GM23338 (cell line): ENCODE measurements at regions not wholly inside any gene's neighbourhood (a gene's known extent, or its start where the extent isn't known, plus 50 kb on each side); places are given as distances from the start of the nearest gene placed in this dataset.

Experiments
- ATAC-seq: fragments of 200-7000 bp; cut with Tn5 transposase; 3 replicates; pipeline ENCODE4 v1.9.1; 2020
- DNase-seq: peaks from one replicate; pipeline ENCODE4 v3.0.0-alpha.2; 2015; ENCODE audit warnings: low spot score
- H2AFZ ChIP-seq: fragments of 200-600 bp; sonication (generic); 2 replicates; pipeline ENCODE4 v1.8.0; 2016; ENCODE audit warnings: antibody characterized with exemption, mild to moderate bottlenecking, moderate library complexity
- H3F3A ChIP-seq: fragments of 200-600 bp; sonication (generic); replicated peaks from 2 replicates; pipeline ENCODE4 v1.8.0; 2017; ENCODE audit warnings: antibody characterized with exemption, mixed run types, low read depth
- H3K27ac ChIP-seq: fragments of 200-600 bp; sonication (generic); 2 replicates; pipeline ENCODE4 v1.6.1; 2016; ENCODE audit warnings: low read depth
- H3K27me3 ChIP-seq: fragments of 200-600 bp; sonication (generic); 2 replicates; pipeline ENCODE4 v1.8.0; 2016; ENCODE audit warnings: mild to moderate bottlenecking, mixed run types, moderate library complexity; ENCODE audit not compliant: insufficient read depth
- H3K36me3 ChIP-seq: fragments of 200-600 bp; sonication (generic); 2 replicates; pipeline ENCODE4 v1.8.0; 2016; ENCODE audit warnings: mild to moderate bottlenecking; ENCODE audit not compliant: insufficient read depth
- H3K4me1 ChIP-seq: fragments of 200-600 bp; sonication (generic); 2 replicates; pipeline ENCODE4 v1.8.0; 2016; ENCODE audit warnings: mild to moderate bottlenecking, moderate library complexity; ENCODE audit not compliant: insufficient read depth
- H3K4me2 ChIP-seq: fragments of 200-600 bp; sonication (generic); 2 replicates; pipeline ENCODE4 v1.7.1; 2017; ENCODE audit warnings: mixed run types
- H3K4me3 ChIP-seq: fragments of 200-600 bp; sonication (generic); 2 replicates; pipeline ENCODE4 v1.6.1; 2016; ENCODE audit warnings: mixed run types
- H3K79me2 ChIP-seq: fragments of 200-600 bp; sonication (generic); replicated peaks from 2 replicates; pipeline ENCODE4 v1.8.0; 2017; ENCODE audit warnings: mild to moderate bottlenecking; ENCODE audit not compliant: insufficient read depth
- H3K9me2 ChIP-seq: fragments of 200-600 bp; sonication (generic); 2 replicates; pipeline ENCODE4 v1.8.0; 2017; ENCODE audit not compliant: insufficient read depth
- H4K20me1 ChIP-seq: fragments of 200-600 bp; sonication (generic); replicated peaks from 2 replicates; pipeline ENCODE4 v1.8.0; 2017; ENCODE audit warnings: mild to moderate bottlenecking; ENCODE audit not compliant: insufficient read depth
- H3K27ac Mint-ChIP-seq: 2 replicates; pipeline ENCODE4 v1.8.0; 2020; ENCODE audit warnings: inconsistent platforms, mild to moderate bottlenecking, moderate library complexity, mixed read lengths
- H3K27me3 Mint-ChIP-seq: 3 replicates; pipeline ENCODE4 v1.8.0; 2022; ENCODE audit warnings: low read depth, mild to moderate bottlenecking, moderate library complexity, mixed read lengths, inconsistent platforms; ENCODE audit not compliant: insufficient read depth, poor library complexity
- H3K36me3 Mint-ChIP-seq: 3 replicates; pipeline ENCODE4 v1.8.0; 2021; ENCODE audit warnings: low read depth, mild to moderate bottlenecking, inconsistent platforms, moderate library complexity, mixed read lengths
- H3K4me1 Mint-ChIP-seq: 3 replicates; pipeline ENCODE4 v1.8.0; 2020; ENCODE audit warnings: mild to moderate bottlenecking, inconsistent platforms, mixed read lengths
- H3K4me3 Mint-ChIP-seq: 3 replicates; pipeline ENCODE4 v1.8.0; 2021; ENCODE audit warnings: moderate library complexity, mild to moderate bottlenecking, inconsistent platforms, mixed read lengths
- H3K9me3 Mint-ChIP-seq: 3 replicates; pipeline ENCODE4 v1.8.0; 2020; ENCODE audit warnings: moderate library complexity, mild to moderate bottlenecking, inconsistent platforms, mixed read lengths
- CREB1 ChIP-seq: fragments of 250-450 bp; sonication (Bioruptor Pico); IDR thresholded peaks from 2 replicates; pipeline ENCODE4 v1.5.0; 2020; ENCODE audit warnings: low read depth, mild to moderate bottlenecking, moderate library complexity
- EZH2 ChIP-seq: fragments of 200-600 bp; sonication (generic); IDR thresholded peaks from one replicate; pipeline ENCODE4 v1.8.0; 2017; ENCODE audit warnings: antibody characterized with exemption, mild to moderate bottlenecking, low read depth; ENCODE audit not compliant: unreplicated experiment
- EZH2phosphoT487 ChIP-seq: fragments of 200-600 bp; sonication (generic); IDR thresholded peaks from one replicate; pipeline ENCODE4 v1.8.1; 2018; ENCODE audit warnings: antibody characterized with exemption; ENCODE audit not compliant: unreplicated experiment
- JUNB ChIP-seq: IDR thresholded peaks from one replicate; pipeline ENCODE4 v1.6.1; 2016; ENCODE audit warnings: antibody characterized with exemption; ENCODE audit not compliant: unreplicated experiment
- NANOG ChIP-seq: IDR thresholded peaks from 2 replicates; pipeline ENCODE4 v1.6.1; 2016; ENCODE audit warnings: antibody characterized with exemption, borderline replicate concordance
- POLR2AphosphoS5 ChIP-seq: IDR thresholded peaks from 2 replicates; pipeline ENCODE4 v1.6.1; 2016; ENCODE audit warnings: antibody characterized with exemption, low read depth
- STAT1 ChIP-seq: IDR thresholded peaks from one replicate; pipeline ENCODE4 v1.6.1; 2016; ENCODE audit warnings: antibody characterized with exemption; ENCODE audit not compliant: unreplicated experiment
- ZNF114 ChIP-seq: fragments of 250-450 bp; sonication (Bioruptor Pico); IDR thresholded peaks from 2 replicates; pipeline ENCODE4 v1.5.0; 2020; ENCODE audit warnings: mild to moderate bottlenecking, moderate library complexity
- ZNF331 ChIP-seq: fragments of 250-450 bp; sonication (Bioruptor Pico); IDR thresholded peaks from 2 replicates; pipeline ENCODE4 v1.5.0; 2020; ENCODE audit warnings: low read depth, mild to moderate bottlenecking, moderate library complexity
- TF ChIP-seq, protein P1 (sequence below): fragments of 250-450 bp; sonication (Bioruptor Pico); IDR thresholded peaks from 2 replicates; pipeline ENCODE4 v1.5.0; 2020; ENCODE audit warnings: mild to moderate bottlenecking, moderate library complexity
- TF ChIP-seq, protein P2 (sequence below): IDR thresholded peaks from one replicate; pipeline ENCODE4 v1.6.1; 2018; ENCODE audit warnings: antibody characterized with exemption; ENCODE audit not compliant: unreplicated experiment
- TF ChIP-seq, protein P3 (sequence below): IDR thresholded peaks from 2 replicates; pipeline ENCODE4 v1.6.1; 2016; ENCODE audit warnings: antibody characterized with exemption
- TF ChIP-seq, protein P4 (sequence below), 2 experiments: fragments of 200-600 bp in 1 of 2; sonication (generic) in 1 of 2; conservative IDR thresholded peaks; 2 replicates each; pipeline versions ENCODE4 v1.5.1 to v1.6.1; 2016 to 2017; ENCODE audit warnings: antibody characterized with exemption in 2 of 2, low read depth in 2 of 2, mild to moderate bottlenecking in 2 of 2, moderate library complexity in 1 of 2

DNA sequence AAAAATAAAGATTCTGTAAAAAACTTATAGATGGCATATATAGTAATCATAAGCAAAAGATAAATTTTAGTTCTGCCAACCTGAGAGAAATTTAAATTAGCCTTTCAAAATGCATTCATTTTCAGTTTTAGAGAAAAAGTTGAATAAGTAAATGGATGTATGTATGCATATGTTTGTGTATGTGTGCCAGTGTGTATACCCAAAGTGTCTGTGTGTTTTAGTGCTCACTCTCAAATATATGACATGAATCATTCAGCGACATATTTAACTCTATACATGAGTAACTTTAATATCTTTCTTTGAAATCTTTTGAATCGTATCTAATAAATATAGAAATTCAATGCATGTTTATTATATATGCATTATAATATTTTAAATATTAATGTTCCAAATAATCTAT is 274.5 kb downstream of the SRGAP2C start:
- Mint-ChIP-seq H3K9me3 (no peaks in the 10 kb centered on the region), H3K36me3 (no peaks in the 10 kb centered on the region), H3K27me3 (no peaks in the 10 kb centered on the region), H3K4me1 (peaks cover 2% of the 10 kb centered on the region; the same call in 1 of the 3 replicates), H3K27ac (no peak overlapping the region), H3K4me3 (no peak overlapping the region)
- Histone ChIP-seq H3K27me3 (no peaks in the 10 kb centered on the region), H2AFZ (no peak overlapping the region), H3K4me1 (no peaks in the 10 kb centered on the region), H3K9me2 (no peaks in the 10 kb centered on the region), H4K20me1 (no peaks in the 10 kb centered on the region), H3F3A (no peaks in the 10 kb centered on the region), H3K36me3 (no peaks in the 10 kb centered on the region), H3K4me2 (no peak overlapping the region), H3K79me2 (no peaks in the 10 kb centered on the region), H3K4me3 (no peak overlapping the region), H3K27ac (no peak overlapping the region)
- DNase-seq (no peak), ATAC-seq (no peak)
- no peak for TF ChIP-seq JUNB
- TF ChIP-seq, protein P1, sequence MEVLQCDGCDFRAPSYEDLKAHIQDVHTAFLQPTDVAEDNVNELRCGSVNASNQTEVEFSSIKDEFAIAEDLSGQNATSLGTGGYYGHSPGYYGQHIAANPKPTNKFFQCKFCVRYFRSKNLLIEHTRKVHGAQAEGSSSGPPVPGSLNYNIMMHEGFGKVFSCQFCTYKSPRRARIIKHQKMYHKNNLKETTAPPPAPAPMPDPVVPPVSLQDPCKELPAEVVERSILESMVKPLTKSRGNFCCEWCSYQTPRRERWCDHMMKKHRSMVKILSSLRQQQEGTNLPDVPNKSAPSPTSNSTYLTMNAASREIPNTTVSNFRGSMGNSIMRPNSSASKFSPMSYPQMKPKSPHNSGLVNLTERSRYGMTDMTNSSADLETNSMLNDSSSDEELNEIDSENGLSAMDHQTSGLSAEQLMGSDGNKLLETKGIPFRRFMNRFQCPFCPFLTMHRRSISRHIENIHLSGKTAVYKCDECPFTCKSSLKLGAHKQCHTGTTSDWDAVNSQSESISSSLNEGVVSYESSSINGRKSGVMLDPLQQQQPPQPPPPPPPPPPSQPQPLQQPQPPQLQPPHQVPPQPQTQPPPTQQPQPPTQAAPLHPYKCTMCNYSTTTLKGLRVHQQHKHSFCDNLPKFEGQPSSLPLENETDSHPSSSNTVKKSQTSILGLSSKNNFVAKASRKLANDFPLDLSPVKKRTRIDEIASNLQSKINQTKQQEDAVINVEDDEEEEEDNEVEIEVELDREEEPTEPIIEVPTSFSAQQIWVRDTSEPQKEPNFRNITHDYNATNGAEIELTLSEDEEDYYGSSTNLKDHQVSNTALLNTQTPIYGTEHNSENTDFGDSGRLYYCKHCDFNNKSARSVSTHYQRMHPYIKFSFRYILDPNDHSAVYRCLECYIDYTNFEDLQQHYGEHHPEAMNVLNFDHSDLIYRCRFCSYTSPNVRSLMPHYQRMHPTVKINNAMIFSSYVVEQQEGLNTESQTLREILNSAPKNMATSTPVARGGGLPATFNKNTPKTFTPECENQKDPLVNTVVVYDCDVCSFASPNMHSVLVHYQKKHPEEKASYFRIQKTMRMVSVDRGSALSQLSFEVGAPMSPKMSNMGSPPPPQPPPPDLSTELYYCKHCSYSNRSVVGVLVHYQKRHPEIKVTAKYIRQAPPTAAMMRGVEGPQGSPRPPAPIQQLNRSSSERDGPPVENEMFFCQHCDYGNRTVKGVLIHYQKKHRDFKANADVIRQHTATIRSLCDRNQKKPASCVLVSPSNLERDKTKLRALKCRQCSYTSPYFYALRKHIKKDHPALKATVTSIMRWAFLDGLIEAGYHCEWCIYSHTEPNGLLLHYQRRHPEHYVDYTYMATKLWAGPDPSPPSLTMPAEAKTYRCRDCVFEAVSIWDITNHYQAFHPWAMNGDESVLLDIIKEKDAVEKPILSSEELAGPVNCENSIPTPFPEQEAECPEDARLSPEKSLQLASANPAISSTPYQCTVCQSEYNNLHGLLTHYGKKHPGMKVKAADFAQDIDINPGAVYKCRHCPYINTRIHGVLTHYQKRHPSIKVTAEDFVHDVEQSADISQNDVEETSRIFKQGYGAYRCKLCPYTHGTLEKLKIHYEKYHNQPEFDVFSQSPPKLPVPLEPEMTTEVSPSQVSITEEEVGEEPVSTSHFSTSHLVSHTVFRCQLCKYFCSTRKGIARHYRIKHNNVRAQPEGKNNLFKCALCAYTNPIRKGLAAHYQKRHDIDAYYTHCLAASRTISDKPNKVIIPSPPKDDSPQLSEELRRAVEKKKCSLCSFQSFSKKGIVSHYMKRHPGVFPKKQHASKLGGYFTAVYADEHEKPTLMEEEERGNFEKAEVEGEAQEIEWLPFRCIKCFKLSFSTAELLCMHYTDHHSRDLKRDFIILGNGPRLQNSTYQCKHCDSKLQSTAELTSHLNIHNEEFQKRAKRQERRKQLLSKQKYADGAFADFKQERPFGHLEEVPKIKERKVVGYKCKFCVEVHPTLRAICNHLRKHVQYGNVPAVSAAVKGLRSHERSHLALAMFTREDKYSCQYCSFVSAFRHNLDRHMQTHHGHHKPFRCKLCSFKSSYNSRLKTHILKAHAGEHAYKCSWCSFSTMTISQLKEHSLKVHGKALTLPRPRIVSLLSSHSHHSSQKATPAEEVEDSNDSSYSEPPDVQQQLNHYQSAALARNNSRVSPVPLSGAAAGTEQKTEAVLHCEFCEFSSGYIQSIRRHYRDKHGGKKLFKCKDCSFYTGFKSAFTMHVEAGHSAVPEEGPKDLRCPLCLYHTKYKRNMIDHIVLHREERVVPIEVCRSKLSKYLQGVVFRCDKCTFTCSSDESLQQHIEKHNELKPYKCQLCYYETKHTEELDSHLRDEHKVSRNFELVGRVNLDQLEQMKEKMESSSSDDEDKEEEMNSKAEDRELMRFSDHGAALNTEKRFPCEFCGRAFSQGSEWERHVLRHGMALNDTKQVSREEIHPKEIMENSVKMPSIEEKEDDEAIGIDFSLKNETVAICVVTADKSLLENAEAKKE (CRISPR knock-in tag) = no peak
- no peak for TF ChIP-seq CREB1 (CRISPR knock-in tag)
- TF ChIP-seq, protein P2, sequence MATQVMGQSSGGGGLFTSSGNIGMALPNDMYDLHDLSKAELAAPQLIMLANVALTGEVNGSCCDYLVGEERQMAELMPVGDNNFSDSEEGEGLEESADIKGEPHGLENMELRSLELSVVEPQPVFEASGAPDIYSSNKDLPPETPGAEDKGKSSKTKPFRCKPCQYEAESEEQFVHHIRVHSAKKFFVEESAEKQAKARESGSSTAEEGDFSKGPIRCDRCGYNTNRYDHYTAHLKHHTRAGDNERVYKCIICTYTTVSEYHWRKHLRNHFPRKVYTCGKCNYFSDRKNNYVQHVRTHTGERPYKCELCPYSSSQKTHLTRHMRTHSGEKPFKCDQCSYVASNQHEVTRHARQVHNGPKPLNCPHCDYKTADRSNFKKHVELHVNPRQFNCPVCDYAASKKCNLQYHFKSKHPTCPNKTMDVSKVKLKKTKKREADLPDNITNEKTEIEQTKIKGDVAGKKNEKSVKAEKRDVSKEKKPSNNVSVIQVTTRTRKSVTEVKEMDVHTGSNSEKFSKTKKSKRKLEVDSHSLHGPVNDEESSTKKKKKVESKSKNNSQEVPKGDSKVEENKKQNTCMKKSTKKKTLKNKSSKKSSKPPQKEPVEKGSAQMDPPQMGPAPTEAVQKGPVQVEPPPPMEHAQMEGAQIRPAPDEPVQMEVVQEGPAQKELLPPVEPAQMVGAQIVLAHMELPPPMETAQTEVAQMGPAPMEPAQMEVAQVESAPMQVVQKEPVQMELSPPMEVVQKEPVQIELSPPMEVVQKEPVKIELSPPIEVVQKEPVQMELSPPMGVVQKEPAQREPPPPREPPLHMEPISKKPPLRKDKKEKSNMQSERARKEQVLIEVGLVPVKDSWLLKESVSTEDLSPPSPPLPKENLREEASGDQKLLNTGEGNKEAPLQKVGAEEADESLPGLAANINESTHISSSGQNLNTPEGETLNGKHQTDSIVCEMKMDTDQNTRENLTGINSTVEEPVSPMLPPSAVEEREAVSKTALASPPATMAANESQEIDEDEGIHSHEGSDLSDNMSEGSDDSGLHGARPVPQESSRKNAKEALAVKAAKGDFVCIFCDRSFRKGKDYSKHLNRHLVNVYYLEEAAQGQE = no peak
- TF ChIP-seq EZH2phosphoT487 = no peak
- TF ChIP-seq, protein P3, sequence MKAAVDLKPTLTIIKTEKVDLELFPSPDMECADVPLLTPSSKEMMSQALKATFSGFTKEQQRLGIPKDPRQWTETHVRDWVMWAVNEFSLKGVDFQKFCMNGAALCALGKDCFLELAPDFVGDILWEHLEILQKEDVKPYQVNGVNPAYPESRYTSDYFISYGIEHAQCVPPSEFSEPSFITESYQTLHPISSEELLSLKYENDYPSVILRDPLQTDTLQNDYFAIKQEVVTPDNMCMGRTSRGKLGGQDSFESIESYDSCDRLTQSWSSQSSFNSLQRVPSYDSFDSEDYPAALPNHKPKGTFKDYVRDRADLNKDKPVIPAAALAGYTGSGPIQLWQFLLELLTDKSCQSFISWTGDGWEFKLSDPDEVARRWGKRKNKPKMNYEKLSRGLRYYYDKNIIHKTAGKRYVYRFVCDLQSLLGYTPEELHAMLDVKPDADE = no peak
- no peak for TF ChIP-seq ZNF114 (CRISPR knock-in tag)
- TF ChIP-seq, protein P4, sequence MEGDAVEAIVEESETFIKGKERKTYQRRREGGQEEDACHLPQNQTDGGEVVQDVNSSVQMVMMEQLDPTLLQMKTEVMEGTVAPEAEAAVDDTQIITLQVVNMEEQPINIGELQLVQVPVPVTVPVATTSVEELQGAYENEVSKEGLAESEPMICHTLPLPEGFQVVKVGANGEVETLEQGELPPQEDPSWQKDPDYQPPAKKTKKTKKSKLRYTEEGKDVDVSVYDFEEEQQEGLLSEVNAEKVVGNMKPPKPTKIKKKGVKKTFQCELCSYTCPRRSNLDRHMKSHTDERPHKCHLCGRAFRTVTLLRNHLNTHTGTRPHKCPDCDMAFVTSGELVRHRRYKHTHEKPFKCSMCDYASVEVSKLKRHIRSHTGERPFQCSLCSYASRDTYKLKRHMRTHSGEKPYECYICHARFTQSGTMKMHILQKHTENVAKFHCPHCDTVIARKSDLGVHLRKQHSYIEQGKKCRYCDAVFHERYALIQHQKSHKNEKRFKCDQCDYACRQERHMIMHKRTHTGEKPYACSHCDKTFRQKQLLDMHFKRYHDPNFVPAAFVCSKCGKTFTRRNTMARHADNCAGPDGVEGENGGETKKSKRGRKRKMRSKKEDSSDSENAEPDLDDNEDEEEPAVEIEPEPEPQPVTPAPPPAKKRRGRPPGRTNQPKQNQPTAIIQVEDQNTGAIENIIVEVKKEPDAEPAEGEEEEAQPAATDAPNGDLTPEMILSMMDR (conservative IDR thresholded peaks at IDR 0.05; ENCODE audit: low read depth in 2 of 2) = no peak
- TF ChIP-seq STAT1 = no peak
- no peak for TF ChIP-seq EZH2
- no peak for TF ChIP-seq POLR2AphosphoS5
- no peak for TF ChIP-seq ZNF331
- TF ChIP-seq NANOG = no peak
